HG03521 (cell line): ENCODE measurements at regions not wholly inside any gene's neighbourhood (a gene's known extent, or its start where the extent isn't known, plus 50 kb on each side); places are given as distances from the start of the nearest gene placed in this dataset.
"Not testable (repeated sequence)": the region's sequence is repeated elsewhere in the genome, so short reads cannot be mapped to it uniquely, and the experiment has no call there.

ENCODE experiments used
- ATAC-seq: cut with Tn5 transposase; IDR thresholded peaks from one replicate; pipeline ENCODE4 v1.9.1; 2021; ENCODE audit warnings: mild to moderate bottlenecking, moderate library complexity; ENCODE audit not compliant: unreplicated experiment

GRCh38 chr4:179719766-179720450, 2277.7 kb upstream of the AGA start:
- no peak for ATAC-seq

GRCh38 chr4:179726491-179726890, 2284.3 kb upstream of the AGA start:
- not testable (repeated sequence) for ATAC-seq

DNA sequence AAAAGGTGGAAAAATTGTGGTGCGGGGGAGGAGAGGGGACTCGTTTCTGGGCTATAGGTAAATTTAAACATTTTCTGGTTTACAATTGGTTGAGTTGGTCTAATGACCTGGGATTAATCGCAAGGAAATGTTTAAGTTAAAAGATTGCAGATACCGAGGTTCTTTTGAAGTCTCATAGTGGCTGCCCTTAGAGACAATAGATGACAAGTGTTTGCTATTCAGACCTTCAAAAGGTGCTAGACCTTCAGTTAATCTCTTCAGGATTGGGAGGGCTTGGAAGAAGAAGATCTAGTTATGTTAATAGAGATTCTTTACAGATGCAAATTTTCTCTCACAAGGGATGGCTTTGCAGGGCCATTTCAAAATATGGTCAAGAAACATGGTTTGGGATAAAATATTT, 2286.1 kb upstream of the AGA start:
- ATAC-seq: no peak

- not testable (repeated sequence) for ATAC-seq
Measured at GRCh38 chr4:179736820-179737219, 2294.6 kb upstream of the AGA start.

- no peak for ATAC-seq
Measured at GRCh38 chr4:179738822-179739221, 2296.6 kb upstream of the AGA start.

DNA sequence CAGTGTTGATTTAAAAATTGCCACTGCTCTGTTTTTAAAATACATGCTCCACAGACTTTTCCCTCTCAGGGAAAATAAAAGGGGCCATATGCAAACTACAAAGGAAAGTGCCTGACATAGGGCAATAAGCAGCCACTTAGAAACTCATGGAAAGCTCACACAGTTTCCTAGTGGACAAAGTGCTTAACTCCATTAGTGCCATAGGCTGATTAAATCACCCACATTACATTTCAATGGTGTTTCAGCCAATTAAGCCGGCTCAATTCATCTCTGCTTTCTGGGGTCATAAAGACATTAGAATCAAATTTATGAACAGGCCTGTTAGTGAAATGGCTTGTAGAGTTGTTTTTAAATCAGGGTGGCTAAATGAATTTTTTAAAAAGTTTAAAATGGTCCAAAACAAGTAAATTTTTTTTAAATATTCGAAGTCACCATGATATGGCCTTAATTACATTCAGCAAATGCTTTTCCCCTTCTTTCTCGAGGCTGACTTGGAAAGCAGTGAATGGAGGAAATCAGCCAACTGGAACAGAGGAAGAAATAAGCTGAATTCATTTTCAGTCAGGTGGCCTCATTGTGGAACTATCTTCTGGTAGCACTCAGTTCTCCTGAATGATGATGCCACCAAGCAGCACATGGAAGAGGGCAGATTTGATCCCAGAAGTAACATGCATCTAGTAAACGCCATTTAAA, 2305.1 kb upstream of the AGA start:
- ATAC-seq: no peak

- ATAC-seq: no peak
Measured at GRCh38 chr4:179748837-179749236, 2306.6 kb upstream of the AGA start.

- ATAC-seq: no peak
Measured at GRCh38 chr4:179750374-179750773, 2308.1 kb upstream of the AGA start.

DNA sequence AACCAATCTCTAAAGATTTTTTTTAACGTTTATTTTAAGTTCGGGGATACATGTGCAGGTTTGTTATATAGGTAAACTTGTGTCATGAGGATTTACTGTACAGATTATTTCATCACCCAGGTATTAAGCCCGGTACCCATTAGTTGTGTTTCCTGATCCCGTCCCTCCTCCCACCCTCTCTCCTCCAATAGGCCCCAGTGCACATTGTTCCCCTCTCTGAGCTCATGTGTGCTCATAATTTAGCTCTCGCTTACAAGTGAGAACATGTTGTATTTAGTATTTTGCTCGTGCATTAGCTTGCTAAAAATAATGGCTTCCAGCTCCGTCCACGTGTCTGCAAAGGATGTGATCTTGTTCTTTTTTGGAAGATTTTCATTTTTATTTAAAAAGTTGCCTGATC, 2309.4 kb upstream of the AGA start:
- no peak for ATAC-seq

DNA sequence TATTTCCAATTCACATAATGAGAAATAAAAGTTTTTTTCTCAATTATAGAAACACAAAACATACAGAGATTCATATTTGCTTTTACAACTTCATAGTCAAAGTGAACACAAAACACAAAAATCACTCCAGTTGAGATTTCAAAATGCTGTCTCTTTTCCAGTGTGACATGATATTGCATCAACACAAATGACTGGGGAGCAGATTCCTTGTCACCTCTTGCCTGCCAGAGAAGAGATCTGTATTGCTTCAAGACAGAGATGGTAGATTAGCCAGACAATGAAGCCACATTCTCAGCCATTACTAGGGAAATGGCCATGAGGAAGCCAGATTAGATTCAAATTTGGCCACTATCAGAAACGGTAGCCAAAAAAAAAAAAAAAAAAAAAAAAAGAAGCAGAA, 2313.1 kb upstream of the AGA start:
- ATAC-seq: no peak

GRCh38 chr4:179757641-179758040, 2315.4 kb upstream of the AGA start:
- ATAC-seq: no peak

DNA sequence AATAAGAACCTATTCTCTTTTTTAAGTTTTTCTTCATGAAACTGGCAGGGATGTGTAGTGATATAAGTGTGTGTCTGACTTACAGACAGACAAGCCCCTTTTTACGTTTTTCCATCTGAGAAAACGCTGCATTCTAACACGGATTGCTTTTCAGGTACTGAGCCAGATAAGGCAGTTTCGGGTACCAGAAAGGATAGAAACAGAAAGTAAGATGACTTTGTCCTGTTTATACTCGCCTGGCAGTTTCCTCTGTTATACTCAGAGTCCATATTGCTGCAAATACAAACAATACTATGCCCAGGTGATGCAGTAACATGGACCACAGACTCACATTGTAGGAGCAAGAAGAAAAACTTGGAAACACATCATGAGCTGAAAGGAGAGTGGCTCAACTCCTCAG, 2320.6 kb upstream of the AGA start:
- ATAC-seq: no peak

GRCh38 chr4:179766938-179767337, 2324.7 kb upstream of the AGA start:
- no peak for ATAC-seq

- no peak for ATAC-seq
Measured at GRCh38 chr4:179768996-179769395, 2326.8 kb upstream of the AGA start.

DNA sequence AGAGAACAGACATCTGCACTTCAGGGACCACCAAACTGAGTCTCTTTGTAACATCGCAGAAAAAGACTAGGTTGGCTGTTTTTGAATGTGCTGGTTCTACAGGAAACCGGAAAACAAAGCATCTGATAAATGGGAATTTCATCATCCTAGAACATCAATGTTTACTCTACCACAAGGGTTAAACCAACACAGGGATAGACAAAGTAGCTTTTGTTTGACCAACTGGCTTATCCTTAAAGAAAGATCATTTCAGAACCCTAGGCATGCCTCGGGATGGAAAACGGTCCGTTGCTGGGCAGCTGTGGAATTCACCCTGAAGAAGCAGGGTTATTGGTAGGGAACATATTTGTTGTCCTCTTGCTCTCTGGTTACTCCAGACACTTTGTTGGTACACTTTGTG, 2355.5 kb upstream of the AGA start:
- no peak for ATAC-seq

DNA sequence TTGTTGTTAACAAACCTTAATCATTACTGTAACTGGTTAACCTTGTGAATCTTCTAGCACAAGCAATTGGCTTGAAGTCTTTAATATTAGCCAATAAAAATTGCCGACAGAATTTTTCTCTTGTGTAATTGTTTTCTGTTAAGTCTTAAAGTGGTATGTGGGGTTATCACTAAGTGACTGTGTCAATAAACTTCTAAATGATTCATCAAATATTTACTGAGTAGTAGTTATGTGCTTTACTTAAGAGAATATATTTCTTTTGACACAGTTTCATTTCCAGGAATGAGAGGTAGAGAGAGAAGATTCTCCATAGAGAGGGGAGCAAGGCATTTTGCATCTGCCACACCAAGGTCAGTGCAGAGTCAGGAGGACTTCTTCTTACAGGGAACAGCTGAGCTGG, 2361.6 kb upstream of the AGA start:
- no peak for ATAC-seq

- ATAC-seq: no peak
Measured at GRCh38 chr4:179804440-179804839, 2362.2 kb upstream of the AGA start.

GRCh38 chr4:179817317-179817716, 2375.1 kb upstream of the AGA start:
- ATAC-seq: no peak

DNA sequence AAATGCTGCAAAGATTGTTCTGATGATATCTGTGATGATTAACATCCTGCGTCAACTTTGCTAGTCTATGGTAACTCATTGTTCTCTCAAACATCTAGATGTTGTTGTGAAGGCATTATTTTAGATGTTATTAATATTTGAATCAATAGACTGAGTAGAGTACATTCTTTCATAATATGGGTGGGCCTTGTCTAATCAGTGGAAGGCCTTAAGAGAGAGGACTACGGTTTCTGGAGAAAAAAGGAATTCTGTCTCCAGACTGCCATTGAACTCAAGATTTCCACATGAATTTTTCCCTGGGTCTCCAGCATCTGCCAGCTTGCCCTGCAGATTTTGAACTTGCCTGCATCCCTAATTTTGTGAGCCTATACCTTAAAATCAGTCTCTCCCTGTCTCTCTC, 2381.1 kb upstream of the AGA start:
- no peak for ATAC-seq

GRCh38 chr4:179831274-179831673, 2389.0 kb upstream of the AGA start:
- no peak for ATAC-seq

DNA sequence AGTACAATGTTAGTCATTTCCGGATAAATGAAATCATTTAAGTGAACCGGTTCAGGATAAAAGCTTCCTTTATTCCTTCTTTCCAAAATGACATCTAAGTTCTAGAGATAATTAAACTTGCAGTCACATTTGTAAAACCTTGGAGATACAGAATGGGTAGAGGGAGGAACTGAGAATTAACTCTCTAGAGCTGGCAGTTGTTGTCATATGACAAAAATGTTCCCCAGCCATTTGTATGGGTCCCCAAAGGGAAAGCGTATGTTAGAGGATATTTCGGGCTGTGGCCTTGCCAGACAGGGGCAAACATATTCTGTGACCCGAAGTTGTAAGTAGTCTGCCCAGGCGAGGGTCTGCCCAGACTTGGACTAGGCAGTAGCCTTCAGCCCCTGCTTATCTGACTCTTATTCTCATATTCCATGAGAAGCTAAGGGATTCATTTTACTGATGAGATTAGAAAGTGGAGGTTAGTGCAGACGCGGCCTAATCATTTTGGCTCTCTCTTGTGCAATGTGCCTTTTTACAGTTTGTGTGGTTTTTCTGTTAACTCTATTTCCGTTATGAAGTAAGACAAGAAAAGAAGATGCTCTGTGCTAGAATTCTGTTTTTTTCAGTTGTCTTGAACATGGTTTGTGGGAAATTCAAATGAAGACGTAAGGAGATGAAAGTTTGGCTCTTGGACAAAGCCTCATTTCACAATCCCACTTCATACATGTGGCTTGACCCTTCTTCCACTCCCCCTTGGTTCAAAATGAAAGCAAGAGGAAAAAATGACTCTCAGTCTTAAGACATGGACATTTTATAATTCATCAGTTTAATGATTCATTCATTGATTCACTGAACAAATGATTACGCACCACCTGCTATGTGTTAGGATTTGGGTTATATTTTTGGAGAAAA, 2394.2 kb upstream of the AGA start:
- no peak for ATAC-seq

DNA sequence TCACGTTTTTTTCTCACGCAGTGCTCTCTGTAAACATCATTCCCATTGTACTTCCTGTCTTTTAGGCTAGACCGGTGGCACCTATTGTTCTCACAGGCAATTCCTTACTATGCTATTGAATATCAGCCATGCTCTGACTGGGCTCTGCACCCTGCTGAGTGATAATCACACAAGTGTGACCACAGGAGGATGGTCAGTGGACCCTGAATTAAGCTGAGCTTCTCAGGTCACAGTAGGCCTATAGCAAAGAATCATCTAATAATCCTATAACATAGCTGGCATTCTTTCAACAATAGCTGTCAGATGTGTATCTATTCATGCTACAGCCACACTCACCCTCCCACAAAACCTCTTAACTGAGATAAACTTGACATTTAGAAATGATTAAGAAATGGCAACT, 2399.8 kb upstream of the TENM3 start:
- ATAC-seq: no peak
